Hypothalamus (tissue), 51 donors: ENCODE measurements at regions not wholly inside any gene's neighbourhood (a gene's known extent, or its start where the extent isn't known, plus 50 kb on each side); places are given as distances from the start of the nearest gene placed in this dataset.

Source experiments
- DNase-seq, 51 donors: peaks; one replicate each; lab custom pipeline; 2025; lab: John Stamatoyannopoulos, UW

- DNase-seq = no peak
Observed at GRCh38 chr20:60540591-60540990, 582.4 kb downstream of the CDH26 start.

GRCh38 chr20:60541991-60542390, 583.8 kb downstream of the CDH26 start:
- no peak for DNase-seq

GRCh38 chr20:60543598-60543997, 585.4 kb downstream of the CDH26 start:
- no peak for DNase-seq

GRCh38 chr20:60553095-60553494, 594.9 kb downstream of the CDH26 start:
- no peak for DNase-seq

GRCh38 chr20:60558486-60558885, 600.3 kb downstream of the CDH26 start:
- DNase-seq = no peak

GRCh38 chr20:60559462-60559861, 601.2 kb downstream of the CDH26 start:
- no peak for DNase-seq

- DNase-seq = no peak
Observed at GRCh38 chr20:60561052-60561451, 602.8 kb downstream of the CDH26 start.

- DNase-seq = no peak
Observed at GRCh38 chr20:60565083-60565482, 606.9 kb downstream of the CDH26 start.

GRCh38 chr20:60565551-60565950, 607.3 kb downstream of the CDH26 start:
- DNase-seq = no peak

- no peak for DNase-seq
Observed at GRCh38 chr20:60569116-60569515, 610.9 kb downstream of the CDH26 start.

- DNase-seq = no peak
Observed at GRCh38 chr20:60570481-60571277, 612.5 kb downstream of the CDH26 start.

GRCh38 chr20:60573003-60573680, 614.9 kb downstream of the CDH26 start:
- peak in 4 of 51 donors; percentile 0 to 16 (median 4) for DNase-seq

GRCh38 chr20:60576236-60576635, 618.0 kb downstream of the CDH26 start:
- DNase-seq = no peak

- no peak for DNase-seq
Observed at GRCh38 chr20:60579941-60580515, 621.8 kb downstream of the CDH26 start.

GRCh38 chr20:60581606-60582115, 623.4 kb downstream of the CDH26 start:
- DNase-seq = no peak

GRCh38 chr20:60583741-60584140, 625.5 kb downstream of the CDH26 start:
- DNase-seq = peak in 1 of 51 donors; percentile 52

GRCh38 chr20:60584221-60584620, 626.0 kb downstream of the CDH26 start:
- DNase-seq = no peak

- no peak for DNase-seq
Observed at GRCh38 chr20:60585651-60586050, 627.4 kb downstream of the CDH26 start.

GRCh38 chr20:60586269-60587050, 628.2 kb downstream of the CDH26 start:
- DNase-seq = no peak

- DNase-seq = no peak
Observed at GRCh38 chr20:60587986-60588385, 629.8 kb downstream of the CDH26 start.

GRCh38 chr20:60589623-60590022, 631.4 kb downstream of the CDH26 start:
- no peak for DNase-seq
